ENCODE measurements at regions not wholly inside any gene's neighbourhood (a gene's known extent, or its start where the extent isn't known, plus 50 kb on each side); places are given as distances from the start of the nearest gene placed in this dataset.

GRCh38 chr3:63061449-63061848 lies 186.2 kb upstream of the CADPS start (continued):
- TF ChIP-seq IRF3 (IDR thresholded peaks at IDR 0.05; ENCODE audit: low read depth, low read length) (no peak), USF2 (IDR thresholded peaks at IDR 0.05; ENCODE audit: borderline replicate concordance, low read depth, low read length) (no peak), RCOR1 (IDR thresholded peaks at IDR 0.05; ENCODE audit: low read length) (no peak), TCF12 (IDR thresholded peaks at IDR 0.05) (no peak), MXI1 (IDR thresholded peaks at IDR 0.05; ENCODE audit: low read depth, low read length) (no peak)

- no peaks in the 10 kb centered on the region for H3F3A ChIP-seq (replicated peaks; ENCODE audit: insufficient read depth)
- no peaks in the 10 kb centered on the region for H3K79me2 ChIP-seq (ENCODE audit: insufficient read depth)
- no peaks in the 10 kb centered on the region for H3K36me3 ChIP-seq (replicated peaks in 1 of 2; ENCODE audit: control insufficient read depth in 1 of 2, insufficient read depth in 2 of 2, low read length in 1 of 2)
- no peak overlapping the region for H3K4me2 ChIP-seq
- H3K9me2 ChIP-seq, result no peaks in the 10 kb centered on the region
- DNase-seq, result no peak
- no peaks in the 10 kb centered on the region for H4K20me1 ChIP-seq (ENCODE audit: insufficient read depth)
- no peaks in the 10 kb centered on the region for H3K9me3 ChIP-seq
- ChIA-PET POLR2A (no interaction called here), CTCF (interaction anchor here (0.8 kb wide), 1 partner anchor 10 kb away, joined by 3 read pairs; no protein-coding TSS in a partner anchor)
- H3K4me3 ChIP-seq (ENCODE audit: low read depth in 2 of 2, low read length in 1 of 2), result no peak overlapping the region
- H2AFZ ChIP-seq (ENCODE audit: low read depth), result no peak overlapping the region
- H3K9ac ChIP-seq, result no peak overlapping the region
- TF ChIP-seq RCOR1 (IDR thresholded peaks at IDR 0.05; ENCODE audit: low read length) (no peak), MEF2A (IDR thresholded peaks at IDR 0.05; ENCODE audit: borderline replicate concordance, low read depth) (no peak), PBX3 (IDR thresholded peaks at IDR 0.05) (no peak), USF1 (IDR thresholded peaks at IDR 0.05; ENCODE audit: borderline replicate concordance, low read depth) (no peak)
- H3K4me1 ChIP-seq (ENCODE audit: control insufficient read depth in 1 of 2, insufficient read depth in 2 of 2, low read depth in 1 of 2, low read length in 1 of 2), result no peaks in the 10 kb centered on the region
- 11% methylated on average over 1 of the region's 1 CpG for WGBS (ENCODE audit: low lambda C conversion rate)
- H3K27ac ChIP-seq (ENCODE audit: low read depth in 2 of 2, low read length in 1 of 2), result no peak overlapping the region
- no peaks in the 10 kb centered on the region for H3K27me3 ChIP-seq (ENCODE audit: insufficient read depth)
Measured at GRCh38 chr3:63064209-63064755, 189.1 kb upstream of the CADPS start.

GRCh38 chr3:63067999-63068645 lies 192.9 kb upstream of the CADPS start:
- CTCF ChIA-PET, result interaction anchor here (1.3 kb wide), 1 partner anchor 36 kb away, joined by 3 read pairs; no protein-coding TSS in a partner anchor
- no peaks in the 10 kb centered on the region for H3K36me3 ChIP-seq (replicated peaks in 1 of 2; ENCODE audit: control insufficient read depth in 1 of 2, insufficient read depth in 2 of 2, low read length in 1 of 2)
- no peak overlapping the region for H3K4me3 ChIP-seq (ENCODE audit: low read depth in 2 of 2, low read length in 1 of 2)
- no peaks in the 10 kb centered on the region for H3K4me1 ChIP-seq (ENCODE audit: control insufficient read depth in 1 of 2, insufficient read depth in 2 of 2, low read depth in 1 of 2, low read length in 1 of 2)
- H3K9ac ChIP-seq, result no peak overlapping the region
- no peak for DNase-seq
- H3K27ac ChIP-seq (ENCODE audit: low read depth in 2 of 2, low read length in 1 of 2), result no peak overlapping the region
- no peaks in the 10 kb centered on the region for H3K9me2 ChIP-seq
- 46% methylated on average over 3 of the region's 3 CpGs for WGBS (ENCODE audit: low lambda C conversion rate)
- H4K20me1 ChIP-seq (ENCODE audit: insufficient read depth), result no peaks in the 10 kb centered on the region
- POLR2A ChIA-PET, result no interaction called here
- H3K9me3 ChIP-seq, result no peaks in the 10 kb centered on the region
- H3K4me2 ChIP-seq, result no peak overlapping the region
- H3K27me3 ChIP-seq (ENCODE audit: insufficient read depth), result no peaks in the 10 kb centered on the region
- no peaks in the 10 kb centered on the region for H3K79me2 ChIP-seq (ENCODE audit: insufficient read depth)
- TF ChIP-seq CHD2 (IDR thresholded peaks at IDR 0.05; ENCODE audit: low read length, partially characterized antibody) (no peak), REST (IDR thresholded peaks at IDR 0.05; ENCODE audit: low read depth, low read length) (peak; percentile 98)
- H3F3A ChIP-seq (replicated peaks; ENCODE audit: insufficient read depth), result no peaks in the 10 kb centered on the region
- H2AFZ ChIP-seq (ENCODE audit: low read depth), result no peak overlapping the region

All from SK-N-SH (cell line).